ENCODE measurements at regions not wholly inside any gene's neighbourhood (a gene's known extent, or its start where the extent isn't known, plus 50 kb on each side); places are given as distances from the start of the nearest gene placed in this dataset.

DNA sequence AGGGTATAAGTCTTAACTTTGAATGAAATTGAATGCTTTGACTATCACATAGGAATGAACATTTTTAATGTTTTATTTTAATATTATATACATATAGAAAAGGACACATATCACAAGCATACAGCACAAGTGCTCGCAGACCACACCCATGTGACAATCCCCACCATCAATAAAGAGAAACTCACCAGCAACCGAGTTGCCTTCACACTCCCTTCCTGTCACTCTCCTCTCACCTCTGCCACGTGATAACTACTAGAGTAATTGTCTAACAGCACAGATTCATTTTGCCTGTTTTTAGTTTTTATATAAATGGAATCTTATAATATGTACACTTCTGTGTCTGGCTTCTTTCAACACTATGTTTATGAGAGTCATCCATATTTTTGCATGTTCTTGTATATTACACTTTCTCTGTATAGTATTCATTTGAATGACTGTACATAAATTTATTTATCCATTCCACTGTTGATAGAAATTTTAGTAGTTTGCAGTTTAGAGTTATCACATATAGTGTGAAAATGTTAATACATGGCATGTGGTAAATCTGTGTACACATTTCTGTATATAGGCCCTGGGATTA, 304.9 kb upstream of the DUSP10 start:
- Histone ChIP-seq H3K36me3 (replicated peaks) (no peaks in the 10 kb centered on the region), H3K27me3 (replicated peaks) (no peaks in the 10 kb centered on the region), H3K27ac (no peak overlapping the region), H3K4me3 (ENCODE audit: low read depth, low read length) (no peak overlapping the region)
- no peak for DNase-seq
- in situ Hi-C loops (cut with HindIII; ENCODE audit: low pct_ligation_motif_present, low sequenced_read_pairs): no loop called here
- TF ChIP-seq CTCF (IDR thresholded peaks at IDR 0.05; ENCODE audit: low read depth, low read length, missing control alignments): no peak

- TF ChIP-seq CTCF (IDR thresholded peaks at IDR 0.05; ENCODE audit: low read depth, low read length, missing control alignments): no peak
- no peaks in the 10 kb centered on the region for H3K36me3 ChIP-seq (replicated peaks)
- H3K27ac ChIP-seq: no peak overlapping the region
- H3K4me3 ChIP-seq (ENCODE audit: low read depth, low read length): no peak overlapping the region
- no peaks in the 10 kb centered on the region for H3K27me3 ChIP-seq (replicated peaks)
- DNase-seq: no peak
- in situ Hi-C loops (cut with HindIII; ENCODE audit: low pct_ligation_motif_present, low sequenced_read_pairs): no loop called here
These were observed 303.9 kb upstream of the DUSP10 start for GRCh38 chr1:222045786-222046185.

GRCh38 chr1:222045236-222045635, 303.3 kb upstream of the DUSP10 start:
- DNase-seq: no peak
- no peaks in the 10 kb centered on the region for H3K36me3 ChIP-seq (replicated peaks)

GRCh38 chr1:222043444-222044292, 301.8 kb upstream of the DUSP10 start:
- no peak overlapping the region for H3K4me3 ChIP-seq (ENCODE audit: low read depth, low read length)
- in situ Hi-C loops (cut with HindIII; ENCODE audit: low pct_ligation_motif_present, low sequenced_read_pairs): no loop called here
- no peak for TF ChIP-seq CTCF (IDR thresholded peaks at IDR 0.05; ENCODE audit: low read depth, low read length, missing control alignments)
- peak; percentile 81 for DNase-seq
- no peaks in the 10 kb centered on the region for H3K36me3 ChIP-seq (replicated peaks)
- peak overlapping the region; percentile 0 for H3K27ac ChIP-seq
- no peaks in the 10 kb centered on the region for H3K27me3 ChIP-seq (replicated peaks)

More at GRCh38 chr1:222045236-222045635, 303.3 kb upstream of the DUSP10 start:
- Histone ChIP-seq H3K27ac (no peak overlapping the region), H3K4me3 (ENCODE audit: low read depth, low read length) (no peak overlapping the region), H3K27me3 (replicated peaks) (no peaks in the 10 kb centered on the region)
- no peak for TF ChIP-seq CTCF (IDR thresholded peaks at IDR 0.05; ENCODE audit: low read depth, low read length, missing control alignments)
- in situ Hi-C loops (cut with HindIII; ENCODE audit: low pct_ligation_motif_present, low sequenced_read_pairs): no loop called here

DNA sequence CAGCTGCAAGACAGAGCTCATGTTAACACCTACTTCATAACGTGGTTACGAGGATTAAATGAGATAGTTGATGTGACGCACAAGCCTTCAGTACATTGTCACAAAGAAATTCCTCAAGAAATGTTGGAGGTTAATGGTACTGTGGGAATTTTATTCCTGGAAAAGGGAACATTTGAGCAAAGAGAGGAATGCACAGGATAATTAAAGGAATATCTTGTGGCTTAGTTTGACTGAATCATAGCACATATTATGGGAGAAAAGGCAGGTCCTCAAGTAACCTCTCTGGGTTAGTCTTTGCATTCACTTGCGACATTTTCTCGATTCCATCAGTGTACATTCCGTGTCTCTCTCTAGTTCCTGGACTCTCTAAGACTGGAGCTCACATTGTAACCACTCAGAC, 300.2 kb upstream of the DUSP10 start:
- DNase-seq: no peak
- no peak overlapping the region for H3K4me3 ChIP-seq (ENCODE audit: low read depth, low read length)
- no peak for TF ChIP-seq CTCF (IDR thresholded peaks at IDR 0.05; ENCODE audit: low read depth, low read length, missing control alignments)
- H3K27me3 ChIP-seq (replicated peaks): no peaks in the 10 kb centered on the region
- H3K27ac ChIP-seq: no peak overlapping the region
- no peaks in the 10 kb centered on the region for H3K36me3 ChIP-seq (replicated peaks)
- in situ Hi-C loops (cut with HindIII; ENCODE audit: low pct_ligation_motif_present, low sequenced_read_pairs): no loop called here

All from brain microvascular endothelial cell (primary cell).